ENCODE measurements at regions not wholly inside any gene's neighbourhood (a gene's known extent, or its start where the extent isn't known, plus 50 kb on each side); places are given as distances from the start of the nearest gene placed in this dataset.

DNA sequence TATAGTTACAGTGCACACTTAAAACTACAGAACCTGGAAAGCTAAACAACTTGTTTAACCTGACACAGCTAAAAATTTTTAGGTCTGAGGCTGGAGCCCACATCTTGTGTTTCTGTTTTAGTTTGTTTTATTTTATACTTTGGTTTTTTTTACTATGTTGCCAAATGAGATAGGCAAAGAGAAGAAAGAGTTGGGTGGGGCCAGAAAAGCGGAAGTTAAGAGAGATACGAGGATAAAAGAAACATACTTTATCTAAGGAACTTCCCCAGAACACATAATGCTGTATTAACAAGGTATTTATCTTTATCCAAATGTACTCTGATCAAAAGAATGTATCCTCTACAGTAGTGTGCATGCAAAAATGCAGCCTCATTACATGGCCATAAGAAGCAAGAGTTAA is 1145.7 kb downstream of the EPHA3 start:
- DNase-seq: no peak

DNA sequence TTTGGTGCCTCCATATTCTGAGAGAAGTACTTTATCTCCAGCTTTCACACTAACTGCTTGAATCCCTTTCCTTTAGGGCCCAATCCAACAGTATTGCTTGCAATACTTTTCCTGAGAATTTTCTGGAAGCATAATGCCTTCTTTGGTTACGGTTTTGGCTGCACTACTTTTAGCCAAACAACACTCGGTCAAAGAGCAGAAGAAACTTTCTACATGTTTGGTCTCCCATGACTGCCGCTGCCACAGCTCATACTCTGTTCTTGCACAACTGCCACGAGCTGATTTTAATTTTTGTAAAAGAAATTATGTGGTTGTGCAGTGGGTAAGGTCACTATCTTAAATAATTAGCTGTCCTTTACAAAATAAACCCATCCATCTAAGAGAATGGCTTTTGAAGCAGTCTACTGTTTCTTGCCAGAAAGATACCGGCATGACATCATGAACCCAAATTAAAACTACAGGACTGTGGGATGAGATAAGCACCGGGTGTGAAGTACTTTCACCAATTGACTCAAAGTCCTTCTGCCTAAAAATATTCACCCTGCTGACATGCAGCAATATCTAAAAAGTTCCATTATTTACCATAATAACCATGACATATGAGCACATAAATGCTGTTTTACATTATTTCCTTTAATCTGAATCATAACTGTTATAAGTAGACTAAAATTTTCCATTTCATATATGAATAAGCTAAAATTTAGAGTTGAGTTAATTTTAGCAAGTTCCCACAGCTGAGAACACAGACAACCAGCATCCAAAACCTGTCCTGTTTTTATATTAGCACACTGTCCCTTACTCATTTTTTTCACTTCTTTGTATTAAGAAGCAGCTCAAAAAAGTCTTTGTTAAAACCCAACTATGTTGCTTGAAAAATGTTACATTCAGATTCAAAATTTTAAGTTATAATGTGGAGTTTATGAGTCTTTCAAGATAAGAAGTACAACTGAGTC is 1154.3 kb downstream of the EPHA3 start:
- DNase-seq: no peak

Measured in GOT3 (cell line).